ENCODE measurements at regions not wholly inside any gene's neighbourhood (a gene's known extent, or its start where the extent isn't known, plus 50 kb on each side); places are given as distances from the start of the nearest gene placed in this dataset.

DNA sequence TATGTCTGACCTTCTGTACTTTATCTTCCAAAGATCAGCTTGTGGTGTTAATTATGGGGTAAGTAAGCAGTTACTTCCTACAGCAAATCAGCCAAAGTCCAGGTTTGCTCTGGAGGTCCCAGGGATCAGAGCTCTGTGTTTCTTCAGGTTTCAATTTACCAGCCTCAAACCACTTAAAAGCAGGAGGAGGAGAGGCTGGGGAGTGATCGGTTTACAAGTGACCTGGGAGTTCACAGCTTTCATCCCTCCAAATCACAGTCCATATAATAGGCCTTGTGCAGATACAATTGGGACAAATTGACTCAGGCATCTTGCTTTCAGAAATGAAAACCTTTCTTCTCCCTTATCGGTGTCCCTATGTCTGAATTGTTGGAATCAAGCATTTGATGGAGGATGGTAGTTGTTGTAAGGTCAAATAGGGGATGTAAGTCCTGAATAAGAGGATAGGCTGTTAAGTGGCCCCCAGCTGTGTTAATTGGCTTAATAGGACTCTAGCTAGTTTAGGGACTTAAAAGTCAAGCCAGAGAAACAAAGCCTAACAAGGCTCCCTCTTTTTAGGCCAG lies 188.0 kb upstream of the NT5C1B start:
- TF ChIP-seq CTCF (conservative IDR thresholded peaks at IDR 0.05; ENCODE audit: low read depth, low read length) (no peak), EZH2 (IDR thresholded peaks at IDR 0.05; ENCODE audit: low read length, unreplicated experiment) (no peak)
